ENCODE measurements at regions not wholly inside any gene's neighbourhood (a gene's known extent, or its start where the extent isn't known, plus 50 kb on each side); places are given as distances from the start of the nearest gene placed in this dataset.

DNA sequence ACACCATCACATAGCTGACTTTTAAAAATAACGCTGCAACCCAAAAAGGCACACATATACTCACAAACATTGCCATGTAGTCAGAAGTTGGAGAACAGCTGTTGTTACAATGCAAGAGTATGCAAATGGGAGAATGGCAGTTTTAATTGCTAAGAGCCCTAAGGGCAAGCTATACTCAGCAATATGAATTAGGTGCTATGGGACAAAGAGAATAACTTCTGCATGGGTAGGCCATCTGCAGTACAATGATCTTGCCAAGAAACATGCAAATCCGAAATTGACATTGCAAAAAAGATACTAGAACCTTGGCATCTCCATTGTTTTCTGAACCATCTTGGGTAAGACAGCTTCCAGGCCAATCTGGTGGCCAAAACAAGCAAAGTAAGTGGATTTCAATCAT is 697.8 kb downstream of the LRRIQ3 start:
- Histone ChIP-seq H4K20me1 (ENCODE audit: insufficient read depth) (no peaks in the 10 kb centered on the region), H3K9ac (no peak overlapping the region), H3K9me2 (ENCODE audit: insufficient read depth) (no peaks in the 10 kb centered on the region), H3K27me3 (replicated peaks; ENCODE audit: insufficient read depth) (no peaks in the 10 kb centered on the region), H3K4me1 (ENCODE audit: insufficient read depth) (no peaks in the 10 kb centered on the region), H3K27ac (no peak overlapping the region), H3K36me3 (ENCODE audit: low read depth) (no peaks in the 10 kb centered on the region), H3K79me2 (ENCODE audit: insufficient read depth) (no peaks in the 10 kb centered on the region), H2AFZ (no peak overlapping the region), H3F3A (ENCODE audit: insufficient read depth) (no peaks in the 10 kb centered on the region), H3K4me2 (ENCODE audit: unreplicated experiment) (no peak overlapping the region), H3K9me3 (ENCODE audit: low read depth) (no peaks in the 10 kb centered on the region), H3K4me3 (no peak overlapping the region)
- no peak for DNase-seq
- WGBS, 2 experiments (ENCODE audit: low coverage in 1 of 2, low lambda C conversion rate in 2 of 2, missing lambda C conversion rate in 2 of 2), result 0% methylated on average over 2 of the region's 2 CpGs
- in situ Hi-C loops (cut with MboI), result no loop called here
- TF ChIP-seq EZH2 (IDR thresholded peaks at IDR 0.05; ENCODE audit: insufficient read depth, poor library complexity, severe bottlenecking), result no peak
- no peak for TF ChIP-seq EZH2phosphoT487 (IDR thresholded peaks at IDR 0.05; ENCODE audit: insufficient read depth, low read depth)

DNA sequence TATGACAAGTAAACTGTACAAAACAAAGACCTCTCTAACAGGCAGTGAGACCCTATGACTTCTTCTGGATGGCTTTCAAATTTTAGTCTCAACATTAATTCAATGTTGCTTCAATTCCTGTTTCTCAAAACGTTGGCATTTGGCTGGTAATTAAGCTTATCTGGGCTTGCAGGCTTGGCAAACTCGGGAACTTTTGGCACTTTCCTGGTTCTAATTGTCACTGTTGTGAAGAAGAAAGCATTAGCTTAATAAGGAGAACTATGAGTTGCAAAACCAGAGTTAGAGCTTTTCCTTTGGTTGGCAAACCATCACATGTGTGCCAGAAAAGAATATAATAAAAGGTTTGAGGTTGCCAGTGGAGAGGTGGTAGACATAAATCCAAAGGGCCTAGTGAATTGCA is 698.3 kb downstream of the LRRIQ3 start:
- H3F3A ChIP-seq (ENCODE audit: insufficient read depth), result no peaks in the 10 kb centered on the region
- H3K27me3 ChIP-seq (replicated peaks; ENCODE audit: insufficient read depth), result no peaks in the 10 kb centered on the region
- H3K4me1 ChIP-seq (ENCODE audit: insufficient read depth), result no peaks in the 10 kb centered on the region
- in situ Hi-C loops (cut with MboI), result no loop called here
- no peaks in the 10 kb centered on the region for H3K9me3 ChIP-seq (ENCODE audit: low read depth)
- H3K79me2 ChIP-seq (ENCODE audit: insufficient read depth), result no peaks in the 10 kb centered on the region
- H3K9ac ChIP-seq, result no peak overlapping the region
- H4K20me1 ChIP-seq (ENCODE audit: insufficient read depth), result no peaks in the 10 kb centered on the region
- no peak overlapping the region for H3K4me2 ChIP-seq (ENCODE audit: unreplicated experiment)
- WGBS, 2 experiments (ENCODE audit: low coverage in 1 of 2, low lambda C conversion rate in 2 of 2, missing lambda C conversion rate in 2 of 2), result 0% methylated on average over 2 of the region's 2 CpGs
- no peaks in the 10 kb centered on the region for H3K9me2 ChIP-seq (ENCODE audit: insufficient read depth)
- no peak overlapping the region for H2AFZ ChIP-seq
- H3K36me3 ChIP-seq (ENCODE audit: low read depth), result no peaks in the 10 kb centered on the region
- no peak for TF ChIP-seq EZH2phosphoT487 (IDR thresholded peaks at IDR 0.05; ENCODE audit: insufficient read depth, low read depth)
- TF ChIP-seq EZH2 (IDR thresholded peaks at IDR 0.05; ENCODE audit: insufficient read depth, poor library complexity, severe bottlenecking), result no peak
- no peak overlapping the region for H3K27ac ChIP-seq
- no peak for DNase-seq
- no peak overlapping the region for H3K4me3 ChIP-seq

DNA sequence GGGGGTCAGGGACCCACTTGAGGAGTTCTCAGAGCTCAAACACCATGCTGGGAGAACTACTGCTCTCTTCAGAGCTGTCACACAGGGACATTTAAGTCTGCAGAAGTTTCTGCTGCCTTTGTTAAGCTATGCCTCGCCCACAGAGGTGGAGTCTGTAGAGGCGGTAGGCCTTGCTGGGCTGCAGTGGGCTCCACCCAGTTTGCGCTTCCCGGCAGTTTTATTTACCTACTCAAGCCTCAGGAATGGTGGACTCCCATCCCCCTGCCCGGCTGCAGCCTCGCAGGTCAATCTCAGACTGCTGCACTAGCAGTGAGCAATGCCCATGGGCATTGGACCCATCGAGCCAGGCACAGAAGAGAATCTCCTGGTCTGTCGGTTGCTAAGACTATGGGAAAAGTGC is 706.4 kb downstream of the LRRIQ3 start:
- Histone ChIP-seq H4K20me1 (ENCODE audit: insufficient read depth) (no peaks in the 10 kb centered on the region), H3K36me3 (ENCODE audit: low read depth) (no peaks in the 10 kb centered on the region), H3K27ac (no peak overlapping the region), H2AFZ (no peak overlapping the region), H3K4me3 (no peak overlapping the region), H3K9ac (no peak overlapping the region), H3K79me2 (ENCODE audit: insufficient read depth) (no peaks in the 10 kb centered on the region), H3K27me3 (replicated peaks; ENCODE audit: insufficient read depth) (no peaks in the 10 kb centered on the region), H3K4me2 (ENCODE audit: unreplicated experiment) (no peak overlapping the region), H3K9me3 (ENCODE audit: low read depth) (no peaks in the 10 kb centered on the region), H3K9me2 (ENCODE audit: insufficient read depth) (no peaks in the 10 kb centered on the region), H3K4me1 (ENCODE audit: insufficient read depth) (no peaks in the 10 kb centered on the region), H3F3A (ENCODE audit: insufficient read depth) (no peaks in the 10 kb centered on the region)
- DNase-seq, result no peak
- 31 to 45% methylated on average over 7 to 8 of the region's 8 CpGs for WGBS, 2 experiments (ENCODE audit: low coverage in 1 of 2, low lambda C conversion rate in 2 of 2, missing lambda C conversion rate in 2 of 2)
- in situ Hi-C loops (cut with MboI), result no loop called here
- TF ChIP-seq EZH2phosphoT487 (IDR thresholded peaks at IDR 0.05; ENCODE audit: insufficient read depth, low read depth) (no peak), EZH2 (IDR thresholded peaks at IDR 0.05; ENCODE audit: insufficient read depth, poor library complexity, severe bottlenecking) (no peak)

DNA sequence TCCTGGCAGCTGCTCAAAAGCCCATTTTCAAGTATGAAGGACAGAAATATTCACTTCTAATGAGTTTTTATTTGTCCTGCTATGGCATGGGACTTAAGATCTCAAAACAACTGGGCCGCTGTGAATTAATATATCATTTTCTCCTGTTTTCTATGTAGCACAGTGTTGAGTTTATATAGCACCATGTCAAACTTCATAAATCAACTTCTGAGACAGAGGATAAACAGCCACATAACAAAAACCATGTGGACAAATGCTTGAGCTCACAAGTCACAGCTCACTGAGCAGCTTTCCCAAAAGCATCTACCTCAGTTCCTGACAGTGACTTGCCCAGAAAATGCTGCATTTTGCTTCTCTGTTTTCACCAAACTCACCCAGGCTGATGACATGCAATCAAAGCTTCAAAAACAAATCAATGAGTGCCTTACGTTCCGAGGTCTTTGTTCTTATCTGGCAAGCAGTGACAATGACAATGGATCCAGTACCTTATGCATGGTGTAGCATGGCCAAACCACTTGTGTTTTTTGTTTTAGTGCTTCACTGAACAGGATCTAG is 722.6 kb downstream of the LRRIQ3 start:
- DNase-seq, result no peak
- H3K36me3 ChIP-seq (ENCODE audit: low read depth), result no peaks in the 10 kb centered on the region
- H3K27me3 ChIP-seq (replicated peaks; ENCODE audit: insufficient read depth), result no peaks in the 10 kb centered on the region
- no peak overlapping the region for H3K4me2 ChIP-seq (ENCODE audit: unreplicated experiment)
- H3K9ac ChIP-seq, result no peak overlapping the region
- no peaks in the 10 kb centered on the region for H3K4me1 ChIP-seq (ENCODE audit: insufficient read depth)
- WGBS, 2 experiments (ENCODE audit: low coverage in 1 of 2, low lambda C conversion rate in 2 of 2, missing lambda C conversion rate in 2 of 2), result 1 to 3% methylated on average over 3 of the region's 3 CpGs
- H4K20me1 ChIP-seq (ENCODE audit: insufficient read depth), result no peaks in the 10 kb centered on the region
- no peaks in the 10 kb centered on the region for H3F3A ChIP-seq (ENCODE audit: insufficient read depth)
- in situ Hi-C loops (cut with MboI), result no loop called here
- H2AFZ ChIP-seq, result no peak overlapping the region
- no peaks in the 10 kb centered on the region for H3K79me2 ChIP-seq (ENCODE audit: insufficient read depth)
- TF ChIP-seq EZH2 (IDR thresholded peaks at IDR 0.05; ENCODE audit: insufficient read depth, poor library complexity, severe bottlenecking) (no peak), EZH2phosphoT487 (IDR thresholded peaks at IDR 0.05; ENCODE audit: insufficient read depth, low read depth) (no peak)
- no peak overlapping the region for H3K27ac ChIP-seq
- H3K9me2 ChIP-seq (ENCODE audit: insufficient read depth), result no peaks in the 10 kb centered on the region
- no peak overlapping the region for H3K4me3 ChIP-seq
- no peaks in the 10 kb centered on the region for H3K9me3 ChIP-seq (ENCODE audit: low read depth)

DNA sequence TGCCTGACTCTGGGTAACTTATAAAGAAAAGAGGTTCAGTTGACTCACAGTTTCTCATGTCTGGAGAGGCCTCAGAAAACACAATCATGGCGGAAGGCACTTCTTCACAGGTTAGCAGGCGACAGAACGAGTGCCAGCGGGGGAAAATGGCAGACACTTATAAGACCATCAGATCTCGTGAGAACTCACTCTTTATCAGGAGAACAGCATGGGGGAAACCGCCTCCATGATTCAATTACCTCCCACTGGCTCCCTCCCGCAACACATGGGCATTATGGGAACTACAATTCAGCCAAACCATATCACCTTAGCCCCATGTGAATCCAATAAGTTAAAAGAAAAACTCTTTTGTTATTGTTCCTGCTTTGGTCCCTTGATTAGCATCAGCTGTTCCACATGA is 725.2 kb downstream of the LRRIQ3 start:
- WGBS, 2 experiments (ENCODE audit: low coverage in 1 of 2, low lambda C conversion rate in 2 of 2, missing lambda C conversion rate in 2 of 2), result 37 to 46% methylated on average over 7 of the region's 7 CpGs
- Histone ChIP-seq H4K20me1 (ENCODE audit: insufficient read depth) (no peaks in the 10 kb centered on the region), H3K4me3 (no peak overlapping the region), H3K9me3 (ENCODE audit: low read depth) (no peaks in the 10 kb centered on the region), H3K9ac (no peak overlapping the region), H3K27ac (no peak overlapping the region), H3K27me3 (replicated peaks; ENCODE audit: insufficient read depth) (no peaks in the 10 kb centered on the region), H3K9me2 (ENCODE audit: insufficient read depth) (no peaks in the 10 kb centered on the region), H3F3A (ENCODE audit: insufficient read depth) (no peaks in the 10 kb centered on the region), H3K4me2 (ENCODE audit: unreplicated experiment) (no peak overlapping the region), H3K36me3 (ENCODE audit: low read depth) (no peaks in the 10 kb centered on the region), H3K4me1 (ENCODE audit: insufficient read depth) (no peaks in the 10 kb centered on the region), H3K79me2 (ENCODE audit: insufficient read depth) (no peaks in the 10 kb centered on the region), H2AFZ (no peak overlapping the region)
- in situ Hi-C loops (cut with MboI), result no loop called here
- TF ChIP-seq EZH2phosphoT487 (IDR thresholded peaks at IDR 0.05; ENCODE audit: insufficient read depth, low read depth) (no peak), EZH2 (IDR thresholded peaks at IDR 0.05; ENCODE audit: insufficient read depth, poor library complexity, severe bottlenecking) (no peak)
- DNase-seq, result no peak
